ENCODE measurements at regions not wholly inside any gene's neighbourhood (a gene's known extent, or its start where the extent isn't known, plus 50 kb on each side); places are given as distances from the start of the nearest gene placed in this dataset.

DNA sequence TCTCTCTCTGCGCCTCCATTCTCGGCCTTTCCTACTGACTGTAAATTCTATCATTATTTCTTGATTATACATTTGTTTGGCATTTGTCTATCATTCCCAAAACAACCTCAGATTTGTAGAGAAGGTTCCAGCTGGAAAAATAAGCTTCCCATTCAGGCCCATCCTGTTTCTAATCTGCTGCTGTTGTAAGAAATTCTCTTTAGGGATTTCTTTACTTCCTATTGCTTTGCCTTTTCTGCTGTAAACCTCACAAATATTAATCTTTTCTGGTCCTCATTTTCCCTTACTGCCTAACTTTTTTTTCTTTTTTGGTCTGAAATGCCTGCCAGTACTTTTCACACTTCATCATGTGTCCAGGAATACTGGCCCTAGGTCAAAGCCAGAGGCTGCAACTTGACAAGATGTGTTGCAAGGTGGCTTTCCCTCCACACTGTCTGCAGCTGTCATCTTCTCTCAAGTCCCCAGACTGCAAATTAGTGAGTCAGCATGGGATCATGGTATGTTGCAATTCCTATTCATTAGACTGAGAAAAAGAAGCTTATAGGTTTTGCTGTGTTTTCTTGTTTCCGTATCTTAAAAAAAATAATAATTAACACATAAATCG is 858.7 kb upstream of the CHORDC1 start:
- TF ChIP-seq, protein P1, sequence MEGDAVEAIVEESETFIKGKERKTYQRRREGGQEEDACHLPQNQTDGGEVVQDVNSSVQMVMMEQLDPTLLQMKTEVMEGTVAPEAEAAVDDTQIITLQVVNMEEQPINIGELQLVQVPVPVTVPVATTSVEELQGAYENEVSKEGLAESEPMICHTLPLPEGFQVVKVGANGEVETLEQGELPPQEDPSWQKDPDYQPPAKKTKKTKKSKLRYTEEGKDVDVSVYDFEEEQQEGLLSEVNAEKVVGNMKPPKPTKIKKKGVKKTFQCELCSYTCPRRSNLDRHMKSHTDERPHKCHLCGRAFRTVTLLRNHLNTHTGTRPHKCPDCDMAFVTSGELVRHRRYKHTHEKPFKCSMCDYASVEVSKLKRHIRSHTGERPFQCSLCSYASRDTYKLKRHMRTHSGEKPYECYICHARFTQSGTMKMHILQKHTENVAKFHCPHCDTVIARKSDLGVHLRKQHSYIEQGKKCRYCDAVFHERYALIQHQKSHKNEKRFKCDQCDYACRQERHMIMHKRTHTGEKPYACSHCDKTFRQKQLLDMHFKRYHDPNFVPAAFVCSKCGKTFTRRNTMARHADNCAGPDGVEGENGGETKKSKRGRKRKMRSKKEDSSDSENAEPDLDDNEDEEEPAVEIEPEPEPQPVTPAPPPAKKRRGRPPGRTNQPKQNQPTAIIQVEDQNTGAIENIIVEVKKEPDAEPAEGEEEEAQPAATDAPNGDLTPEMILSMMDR (IDR thresholded peaks at IDR 0.05) = no peak
- TF ChIP-seq POLR2A (IDR thresholded peaks at IDR 0.05) (no peak), EP300 (IDR thresholded peaks at IDR 0.05) (no peak)
